Esophagus squamous epithelium (tissue), 5 donors: ENCODE measurements at regions not wholly inside any gene's neighbourhood (a gene's known extent, or its start where the extent isn't known, plus 50 kb on each side); places are given as distances from the start of the nearest gene placed in this dataset.

Source experiments
- DNase-seq: peaks from one replicate; lab custom pipeline; 2025; lab: John Stamatoyannopoulos, UW
- H3K27ac ChIP-seq, 4 donors: fragments of 200-600 bp; sonication (generic); one replicate each; pipeline ENCODE4 v1.5.1; 2016 to 2019; ENCODE audit warnings: mild to moderate bottlenecking in 1 of 4
- H3K27me3 ChIP-seq, 4 donors: fragments of 200-600 bp; sonication (generic); 1 replicate in 3 of 4; 2 replicates in 1 of 4; pipeline versions ENCODE4 v1.5.1 to v1.6.0; 2017 to 2021; ENCODE audit warnings: antibody characterized with exemption in 1 of 4
- H3K36me3 ChIP-seq, 3 donors: fragments of 200-600 bp; sonication (generic); one replicate each; pipeline ENCODE4 v1.5.1; 2016 to 2019
- H3K4me1 ChIP-seq, 3 donors: fragments of 200-600 bp; sonication (generic); one replicate each; pipeline ENCODE4 v1.5.1; 2017 to 2019
- H3K4me3 ChIP-seq, 4 donors: fragments of 200-600 bp; sonication (generic); 1 replicate in 3 of 4; 2 replicates in 1 of 4; pipeline ENCODE4 v1.5.1; 2016 to 2019; ENCODE audit warnings: mild to moderate bottlenecking in 2 of 4, moderate library complexity in 1 of 4
- H3K9me3 ChIP-seq, 3 donors: fragments of 200-600 bp; sonication (generic); one replicate each; pipeline ENCODE4 v1.5.1; 2016 to 2019
- POLR2A ChIP-seq, 4 donors: fragments of 450-650 bp; IDR thresholded peaks; one replicate each; pipeline ENCODE4 v1.6.1; 2017; ENCODE audit warnings: antibody characterized with exemption in 4 of 4, mild to moderate bottlenecking in 4 of 4, moderate library complexity in 3 of 4
- WGBS, 2 donors: methylation state at CpG; one replicate each; pipeline ENCODE4 v1.1.5; 2018; 5-methylcytosine and 5-hydroxymethylcytosine counted together
- intact Hi-C: fragments of 100-400 bp; cut with DNase I; formaldehyde crosslinking; loops from one replicate; pipeline ENCODE4 v1.15.0; 2022
- TF ChIP-seq, protein P1 (sequence below), 6 experiments: fragments of 450-650 bp in 4 of 6; fragments of 200-600 bp in 2 of 6; sonication (generic) in 2 of 6; IDR thresholded peaks; one replicate each; pipeline ENCODE4 v1.5.1; 2016 to 2019; ENCODE audit warnings: antibody characterized with exemption in 6 of 6, mild to moderate bottlenecking in 4 of 6, moderate library complexity in 4 of 6
- donor health status: DM: yes; HTN: yes; CAD: no.

DNA sequence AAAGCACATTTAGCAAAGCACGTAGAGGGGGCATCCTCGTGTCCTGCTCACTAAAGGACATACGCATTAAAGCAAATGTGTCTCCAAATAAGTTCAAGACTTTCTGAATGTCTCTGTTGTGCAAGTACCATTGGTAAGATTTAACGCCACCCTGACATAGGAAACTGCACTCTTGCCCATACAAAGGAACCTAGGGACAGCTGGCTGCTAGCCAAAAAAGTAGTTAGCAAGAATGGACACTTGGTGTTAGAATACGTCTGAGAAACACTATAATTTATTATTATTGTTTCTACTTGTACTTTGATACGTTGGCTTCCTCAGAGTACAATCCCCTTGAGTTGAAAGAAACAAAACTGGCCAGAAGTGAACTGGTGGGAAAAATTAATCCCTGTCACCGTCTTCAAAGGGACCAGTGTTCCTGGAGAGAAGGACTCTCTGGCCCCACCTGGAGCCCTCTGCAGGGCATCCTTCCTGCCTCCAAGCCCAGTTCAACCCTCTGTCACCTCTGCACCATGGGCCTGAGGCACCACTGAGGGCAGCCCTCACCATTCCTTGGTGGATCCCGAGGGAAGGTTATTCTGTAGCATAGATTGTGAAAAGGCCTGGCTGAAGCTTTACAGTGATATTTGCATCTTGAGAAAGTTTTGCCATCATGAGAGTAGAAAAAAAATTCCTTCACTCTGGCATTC lies 51.4 kb upstream of the APCDD1 start:
- H3K9me3 ChIP-seq: no peaks in the 10 kb centered on the region
- intact Hi-C loops: no loop called here
- H3K36me3 ChIP-seq: no peaks in the 10 kb centered on the region
- peaks cover 3 to 36% (median 6%) of the 10 kb centered on the region in 3 donors for H3K4me1 ChIP-seq
- H3K27me3 ChIP-seq: no peaks in the 10 kb centered on the region
- TF ChIP-seq, protein P1, sequence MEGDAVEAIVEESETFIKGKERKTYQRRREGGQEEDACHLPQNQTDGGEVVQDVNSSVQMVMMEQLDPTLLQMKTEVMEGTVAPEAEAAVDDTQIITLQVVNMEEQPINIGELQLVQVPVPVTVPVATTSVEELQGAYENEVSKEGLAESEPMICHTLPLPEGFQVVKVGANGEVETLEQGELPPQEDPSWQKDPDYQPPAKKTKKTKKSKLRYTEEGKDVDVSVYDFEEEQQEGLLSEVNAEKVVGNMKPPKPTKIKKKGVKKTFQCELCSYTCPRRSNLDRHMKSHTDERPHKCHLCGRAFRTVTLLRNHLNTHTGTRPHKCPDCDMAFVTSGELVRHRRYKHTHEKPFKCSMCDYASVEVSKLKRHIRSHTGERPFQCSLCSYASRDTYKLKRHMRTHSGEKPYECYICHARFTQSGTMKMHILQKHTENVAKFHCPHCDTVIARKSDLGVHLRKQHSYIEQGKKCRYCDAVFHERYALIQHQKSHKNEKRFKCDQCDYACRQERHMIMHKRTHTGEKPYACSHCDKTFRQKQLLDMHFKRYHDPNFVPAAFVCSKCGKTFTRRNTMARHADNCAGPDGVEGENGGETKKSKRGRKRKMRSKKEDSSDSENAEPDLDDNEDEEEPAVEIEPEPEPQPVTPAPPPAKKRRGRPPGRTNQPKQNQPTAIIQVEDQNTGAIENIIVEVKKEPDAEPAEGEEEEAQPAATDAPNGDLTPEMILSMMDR (IDR thresholded peaks at IDR 0.05): no peak
- TF ChIP-seq POLR2A (IDR thresholded peaks at IDR 0.05): no peak
- H3K27ac ChIP-seq: no peak overlapping the region
- no peak overlapping the region for H3K4me3 ChIP-seq
- WGBS, 2 donors: 86 to 92% methylated on average over 5 to 8 of the region's 8 CpGs
- DNase-seq: no peak

DNA sequence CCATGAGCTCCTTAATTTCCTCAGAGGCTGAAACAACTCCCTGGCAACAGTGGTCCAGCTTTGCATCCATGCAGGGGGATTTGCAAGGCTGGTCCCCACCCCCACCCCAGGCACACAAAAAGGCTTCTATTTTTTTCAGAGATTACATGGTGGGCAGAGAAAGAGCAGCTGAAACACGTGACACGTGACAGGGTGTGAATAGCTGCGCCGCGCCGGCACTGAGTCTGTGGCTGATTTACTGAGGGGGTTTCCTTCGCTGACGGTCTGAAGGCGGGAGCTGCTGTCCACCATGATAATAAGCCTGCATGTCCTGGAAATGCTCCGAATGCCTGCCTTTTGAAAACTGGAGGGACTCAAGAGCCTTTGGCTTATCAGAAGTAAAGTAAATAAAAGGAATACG lies 50.7 kb upstream of the APCDD1 start:
- no peaks in the 10 kb centered on the region for H3K36me3 ChIP-seq
- WGBS, 2 donors: 92 to 100% methylated on average over 8 to 10 of the region's 11 CpGs
- intact Hi-C loops: no loop called here
- no peak for DNase-seq
- TF ChIP-seq, protein P1 (IDR thresholded peaks at IDR 0.05): no peak
- TF ChIP-seq POLR2A (IDR thresholded peaks at IDR 0.05): no peak
- no peaks in the 10 kb centered on the region for H3K9me3 ChIP-seq
- H3K27ac ChIP-seq: peak overlapping the region in 2 of 4 donors; percentile 9 to 61
- peaks cover 3 to 29% (median 6%) of the 10 kb centered on the region in 3 donors for H3K4me1 ChIP-seq
- no peak overlapping the region for H3K4me3 ChIP-seq
- H3K27me3 ChIP-seq: no peaks in the 10 kb centered on the region

DNA sequence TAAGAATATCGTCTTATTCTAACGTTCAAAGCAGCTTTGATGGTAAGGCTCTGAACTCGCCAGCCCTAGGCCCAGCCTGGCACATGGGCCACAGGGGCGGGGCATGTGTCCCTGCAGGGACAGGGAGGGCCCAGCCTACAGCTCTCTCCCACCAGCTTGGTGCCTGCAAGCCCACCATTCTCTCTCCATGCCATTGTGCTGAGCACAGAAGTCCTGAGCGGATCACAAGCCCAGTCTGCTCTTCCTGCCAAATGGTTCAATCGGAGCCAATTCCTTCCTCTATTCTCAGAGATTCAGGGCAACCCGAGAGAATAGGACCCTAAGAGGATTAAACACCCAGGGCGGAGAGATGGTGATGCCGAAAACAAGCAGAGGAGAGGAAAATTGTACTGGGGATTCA lies 50.3 kb upstream of the APCDD1 start:
- TF ChIP-seq, protein P1 (IDR thresholded peaks at IDR 0.05): no peak
- TF ChIP-seq POLR2A (IDR thresholded peaks at IDR 0.05): no peak
- Histone ChIP-seq H3K9me3 (no peaks in the 10 kb centered on the region), H3K4me1 (peaks cover 3 to 27% (median 7%) of the 10 kb centered on the region in 3 donors), H3K36me3 (no peaks in the 10 kb centered on the region), H3K27ac (peak overlapping the region in 3 of 4 donors; percentile 9 to 61 (median 58)), H3K4me3 (no peak overlapping the region), H3K27me3 (no peaks in the 10 kb centered on the region)
- DNase-seq: no peak
- 81% methylated on average over 6 of the region's 9 CpGs; no CpG with 5 or more reads in 1 of the 2 donors for WGBS, 2 donors
- intact Hi-C loops: no loop called here
